Stimulated activated CD4-positive, alpha-beta T cell treated with anti-CD3 and anti-CD28 coated beads, Interleukin-15, amount 100 ng/mL, for 24 hours (primary cell): ENCODE measurements at regions not wholly inside any gene's neighbourhood (a gene's known extent, or its start where the extent isn't known, plus 50 kb on each side); places are given as distances from the start of the nearest gene placed in this dataset.
A peak's percentile ranks its signal among the peaks of the same experiment; 100 is the strongest.

Experiments
- DNase-seq: peaks from one replicate; pipeline ENCODE4 v3.0.0-alpha.2; 2020

- DNase-seq: no peak
These were observed 117.9 kb upstream of the HS3ST1 start for GRCh38 chr4:11546391-11547175.

- no peak for DNase-seq
These were observed 117.0 kb upstream of the HS3ST1 start for GRCh38 chr4:11545651-11546050.

- no peak for DNase-seq
These were observed 115.5 kb upstream of the HS3ST1 start for GRCh38 chr4:11544211-11544610.

GRCh38 chr4:11543706-11544105 is 115.0 kb upstream of the HS3ST1 start:
- DNase-seq: no peak

- DNase-seq: no peak
These were observed 114.3 kb upstream of the HS3ST1 start for GRCh38 chr4:11542952-11543351.

- no peak for DNase-seq
These were observed 109.2 kb upstream of the HS3ST1 start for GRCh38 chr4:11537846-11538245.

GRCh38 chr4:11535333-11535732 is 106.6 kb upstream of the HS3ST1 start:
- DNase-seq: no peak

GRCh38 chr4:11534623-11535302 is 106.1 kb upstream of the HS3ST1 start:
- DNase-seq: no peak

GRCh38 chr4:11532138-11532537 is 103.4 kb upstream of the HS3ST1 start:
- no peak for DNase-seq

GRCh38 chr4:11529625-11530201 is 101.0 kb upstream of the HS3ST1 start:
- DNase-seq: no peak

GRCh38 chr4:11525085-11525484 is 96.4 kb upstream of the HS3ST1 start:
- no peak for DNase-seq

- no peak for DNase-seq
These were observed 90.1 kb upstream of the HS3ST1 start for GRCh38 chr4:11518754-11519153.

GRCh38 chr4:11514779-11515419 is 86.2 kb upstream of the HS3ST1 start:
- peak; percentile 5 for DNase-seq

GRCh38 chr4:11514003-11514402 is 85.3 kb upstream of the HS3ST1 start:
- DNase-seq: no peak

- no peak for DNase-seq
These were observed 84.2 kb upstream of the HS3ST1 start for GRCh38 chr4:11512871-11513270.

- no peak for DNase-seq
These were observed 82.6 kb upstream of the HS3ST1 start for GRCh38 chr4:11511321-11511720.

GRCh38 chr4:11507920-11508319 is 79.2 kb upstream of the HS3ST1 start:
- no peak for DNase-seq

- no peak for DNase-seq
These were observed 77.5 kb upstream of the HS3ST1 start for GRCh38 chr4:11506194-11506593.

- DNase-seq: peak; percentile 51
These were observed 76.7 kb upstream of the HS3ST1 start for GRCh38 chr4:11505221-11505971.

GRCh38 chr4:11503166-11503565 is 74.5 kb upstream of the HS3ST1 start:
- no peak for DNase-seq

GRCh38 chr4:11497972-11498371 is 69.3 kb upstream of the HS3ST1 start:
- DNase-seq: no peak

GRCh38 chr4:11497212-11497806 is 68.6 kb upstream of the HS3ST1 start:
- no peak for DNase-seq
